GM18951 (cell line): ENCODE measurements at regions not wholly inside any gene's neighbourhood (a gene's known extent, or its start where the extent isn't known, plus 50 kb on each side); places are given as distances from the start of the nearest gene placed in this dataset.

Source experiments
- POLR2A ChIP-seq: IDR thresholded peaks from 4 replicates; pipeline ENCODE4 v1.6.1; 2011; ENCODE audit warnings: mild to moderate bottlenecking; ENCODE audit not compliant: insufficient read length, insufficient read depth; ENCODE audit errors: extremely low read depth
- in situ Hi-C: fragments of 300-500 bp; cut with MboI; formaldehyde crosslinking; loops from one replicate; pipeline ENCODE4 v1.12.0; 2022; ENCODE audit warnings: low sequenced_read_pairs, mixed read lengths, inconsistent platforms; ENCODE audit not compliant: unreplicated experiment

- no peak for TF ChIP-seq POLR2A
- in situ Hi-C loops = no loop called here
These were observed 52.8 kb downstream of the SOX2 start for GRCh38 chr3:181764544-181764943.

DNA sequence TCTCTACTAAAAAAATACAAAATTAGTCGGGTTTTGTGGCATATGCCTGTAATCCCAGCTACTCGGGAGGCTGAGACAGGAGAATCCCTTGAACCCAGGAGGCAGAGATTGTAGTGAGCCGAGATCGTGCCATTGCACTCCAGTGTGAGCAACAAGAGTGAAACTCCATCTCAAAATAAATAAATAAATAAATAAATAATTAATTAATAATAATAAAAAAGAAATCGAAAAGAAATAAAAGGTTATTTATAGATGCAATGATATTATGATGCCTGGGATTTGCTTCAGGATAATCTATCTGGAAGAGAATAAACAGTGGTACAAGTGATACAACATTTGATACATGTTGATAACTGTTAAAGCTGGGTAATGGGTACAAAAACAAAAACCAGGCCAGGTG is 58.6 kb downstream of the SOX2 start:
- TF ChIP-seq POLR2A = no peak
- in situ Hi-C loops = no loop called here

GRCh38 chr3:181771120-181771519 is 59.4 kb downstream of the SOX2 start:
- no peak for TF ChIP-seq POLR2A
- in situ Hi-C loops = no loop called here

DNA sequence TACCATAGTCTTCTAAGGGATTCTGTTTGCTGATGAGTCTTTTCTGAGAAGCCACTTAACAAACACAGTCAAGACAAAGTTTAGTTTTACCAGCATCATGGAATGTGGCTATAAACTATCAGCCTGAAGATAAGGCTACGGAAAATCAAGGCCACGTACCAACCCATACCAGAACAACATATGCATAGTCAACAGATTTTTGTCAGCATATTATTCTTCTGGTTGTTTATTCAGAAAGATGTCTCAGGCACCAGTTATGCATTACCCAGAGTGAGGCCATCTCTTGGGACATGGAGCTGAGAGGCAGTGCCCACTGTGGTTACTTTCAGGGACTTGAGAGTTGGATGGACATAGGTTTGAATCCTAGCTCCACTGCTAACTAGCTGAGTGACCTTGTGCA is 60.4 kb downstream of the SOX2 start:
- TF ChIP-seq POLR2A = no peak
- in situ Hi-C loops = no loop called here

DNA sequence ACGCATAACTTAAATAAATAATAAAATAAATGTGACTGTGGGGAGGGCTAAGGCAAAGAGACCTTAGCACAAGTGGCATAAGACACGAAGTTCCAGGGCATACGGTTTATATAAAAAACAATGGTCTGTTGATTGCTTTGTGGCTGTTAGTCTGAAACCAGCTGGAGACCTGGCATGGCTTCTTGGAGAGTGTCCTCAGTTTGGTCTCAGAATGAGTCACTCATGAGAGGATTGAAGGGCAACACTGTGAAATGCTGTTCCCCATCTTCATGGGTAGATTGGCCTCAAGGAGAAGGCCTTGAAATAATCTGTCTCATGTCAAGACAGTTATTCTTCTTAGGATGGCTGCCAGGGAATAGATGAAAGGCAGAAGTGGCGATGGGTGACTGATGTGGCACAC is 62.2 kb downstream of the SOX2 start:
- TF ChIP-seq POLR2A = no peak
- in situ Hi-C loops = no loop called here

DNA sequence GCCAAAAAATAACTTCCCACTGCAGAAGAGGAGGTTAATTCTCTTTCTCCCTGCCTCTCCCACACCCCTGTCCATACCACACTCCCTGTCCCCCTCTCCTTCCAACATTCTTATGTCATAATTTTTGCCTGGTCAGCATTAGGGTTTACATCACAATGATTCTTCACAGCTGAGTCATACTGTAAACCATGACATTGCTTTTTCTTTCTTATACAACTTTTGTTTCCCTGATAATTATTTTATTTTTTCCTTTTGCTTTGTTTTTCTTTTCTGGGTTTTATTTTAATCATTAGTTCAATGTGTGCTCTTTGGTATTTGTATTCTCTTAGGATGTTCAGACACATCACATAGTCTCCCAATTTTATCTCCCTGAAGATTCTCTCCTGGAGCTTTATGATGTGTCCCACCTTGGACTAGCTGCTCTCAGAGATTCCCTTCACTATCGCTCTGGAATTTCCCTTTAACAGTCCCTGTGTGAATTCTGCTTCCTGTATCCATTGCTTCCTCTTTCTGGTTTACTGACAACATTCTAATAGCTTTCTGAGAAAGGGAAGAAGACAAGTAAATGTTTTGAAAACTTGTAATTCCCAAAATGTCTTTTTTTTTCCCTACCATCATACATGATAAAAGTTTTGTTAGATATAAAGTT is 70.7 kb downstream of the SOX2 start:
- in situ Hi-C loops = no loop called here
- TF ChIP-seq POLR2A = no peak

DNA sequence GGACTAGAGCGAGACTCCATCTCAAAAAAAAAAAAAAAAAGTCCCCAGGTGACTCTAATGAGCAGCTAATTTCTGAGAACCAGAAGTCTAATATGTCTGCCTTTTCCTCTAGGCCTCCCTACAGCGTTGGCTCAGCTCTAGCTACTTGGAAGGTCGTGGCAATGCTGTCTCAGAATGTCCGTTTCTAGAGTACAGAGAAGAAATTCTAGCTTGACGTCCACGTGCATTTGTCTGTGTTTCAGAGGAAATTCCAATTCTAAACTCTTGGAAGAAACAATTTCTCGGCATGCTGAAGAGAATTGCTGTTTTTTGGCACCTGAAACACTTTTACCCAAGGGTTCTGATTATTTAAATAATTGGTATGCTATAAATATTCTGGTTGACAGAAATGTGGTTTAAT is 78.8 kb downstream of the SOX2 start:
- TF ChIP-seq POLR2A = no peak
- in situ Hi-C loops = no loop called here

- TF ChIP-seq POLR2A = no peak
- in situ Hi-C loops = no loop called here
These were observed 79.6 kb downstream of the SOX2 start for GRCh38 chr3:181791056-181791955.

- no peak for TF ChIP-seq POLR2A
- in situ Hi-C loops = no loop called here
These were observed 81.3 kb downstream of the SOX2 start for GRCh38 chr3:181793006-181793405.

- no peak for TF ChIP-seq POLR2A
- in situ Hi-C loops = no loop called here
These were observed 82.5 kb downstream of the SOX2 start for GRCh38 chr3:181794011-181794790.

DNA sequence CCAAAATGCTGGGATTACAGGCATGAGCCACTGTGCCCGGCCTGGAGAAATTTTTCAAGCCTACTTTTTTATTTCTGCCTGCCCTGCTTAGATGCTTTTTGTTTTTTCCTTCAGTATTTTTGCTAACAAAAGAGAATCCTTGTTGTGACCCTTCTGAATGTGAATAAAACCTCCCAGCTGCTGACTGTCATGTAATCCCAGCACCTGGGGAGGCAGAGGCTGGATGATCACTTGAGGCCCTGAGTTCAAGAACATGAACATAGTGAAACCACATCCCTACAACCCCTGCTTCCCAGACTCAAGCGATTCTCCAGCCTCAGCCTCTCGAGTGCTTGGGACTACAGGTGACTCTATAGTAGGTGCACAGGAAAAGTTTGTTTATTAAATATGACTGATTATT is 84.9 kb downstream of the SOX2 start:
- TF ChIP-seq POLR2A = no peak
- in situ Hi-C loops = no loop called here

GRCh38 chr3:181797431-181797830 is 85.7 kb downstream of the SOX2 start:
- TF ChIP-seq POLR2A = no peak
- in situ Hi-C loops = no loop called here

DNA sequence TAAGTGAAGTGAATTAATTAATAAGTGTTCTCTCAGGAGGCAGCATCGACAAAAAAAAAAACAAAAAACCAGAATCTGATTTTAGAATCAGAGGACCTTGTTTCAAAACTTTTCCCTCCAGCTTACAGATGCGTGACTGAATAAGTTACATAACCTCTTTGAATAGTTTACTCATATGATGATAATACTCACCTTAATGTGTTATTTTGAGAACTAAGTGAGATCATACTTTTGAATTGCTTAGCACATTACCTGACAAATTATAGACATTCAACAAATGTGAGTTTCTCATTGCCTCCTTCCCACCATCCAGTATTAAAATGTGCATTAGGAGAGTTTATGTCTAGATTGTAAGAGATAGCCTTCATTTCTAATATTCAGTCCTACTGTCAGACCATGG is 94.0 kb downstream of the SOX2 start:
- in situ Hi-C loops = no loop called here
- TF ChIP-seq POLR2A = no peak
